ENCODE measurements at regions not wholly inside any gene's neighbourhood (a gene's known extent, or its start where the extent isn't known, plus 50 kb on each side); places are given as distances from the start of the nearest gene placed in this dataset.

DNA sequence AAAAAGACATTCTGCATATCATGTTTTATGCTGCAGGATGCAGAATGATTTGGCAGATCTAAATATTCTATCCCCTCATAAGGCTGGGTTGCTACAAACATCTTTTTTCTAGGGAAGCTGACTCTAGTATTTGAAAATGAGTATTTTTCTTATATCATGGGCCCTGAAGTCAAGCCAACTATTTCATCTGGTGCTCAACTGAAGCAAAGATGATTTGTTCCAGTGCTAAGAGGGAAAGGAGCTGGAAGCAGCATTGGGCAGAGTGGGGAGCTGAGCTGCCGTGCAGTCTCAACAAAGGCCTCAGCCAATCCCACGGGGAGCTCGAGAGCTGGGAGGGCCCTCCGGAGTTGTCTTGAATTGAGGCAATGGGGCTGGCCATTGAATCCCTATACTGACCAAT, 155.3 kb upstream of the SLCO3A1 start:
- H3K4me2 ChIP-seq: no peak overlapping the region
- no peaks in the 10 kb centered on the region for H3K79me2 ChIP-seq (replicated peaks; ENCODE audit: insufficient read depth)
- no peak overlapping the region for H3K27ac ChIP-seq (ENCODE audit: low read depth)
- H3K4me1 ChIP-seq (ENCODE audit: insufficient read depth): no peaks in the 10 kb centered on the region
- no peak overlapping the region for H3K4me3 ChIP-seq
- no peaks in the 10 kb centered on the region for H3F3A ChIP-seq (replicated peaks; ENCODE audit: low read depth)
- no peaks in the 10 kb centered on the region for H3K27me3 ChIP-seq (ENCODE audit: insufficient read depth)
- H3K9me2 ChIP-seq (ENCODE audit: insufficient read depth): no peaks in the 10 kb centered on the region
- H2AFZ ChIP-seq: no peak overlapping the region
- no peaks in the 10 kb centered on the region for H4K20me1 ChIP-seq (replicated peaks; ENCODE audit: insufficient read depth)
- Mint-ChIP-seq H3K4me1 (peaks cover 8% of the 10 kb centered on the region), H3K27me3 (ENCODE audit: insufficient read depth, low read depth, poor library complexity) (peaks cover 1% of the 10 kb centered on the region), H3K36me3 (ENCODE audit: low read depth) (no peaks in the 10 kb centered on the region), H3K4me3 (no peak overlapping the region), H3K9me3 (no peaks in the 10 kb centered on the region), H3K27ac (no peak overlapping the region)
- DNase-seq (ENCODE audit: low spot score) (no peak), ATAC-seq (no peak)
- no peaks in the 10 kb centered on the region for H3K36me3 ChIP-seq (ENCODE audit: insufficient read depth)
- TF ChIP-seq, protein P1, sequence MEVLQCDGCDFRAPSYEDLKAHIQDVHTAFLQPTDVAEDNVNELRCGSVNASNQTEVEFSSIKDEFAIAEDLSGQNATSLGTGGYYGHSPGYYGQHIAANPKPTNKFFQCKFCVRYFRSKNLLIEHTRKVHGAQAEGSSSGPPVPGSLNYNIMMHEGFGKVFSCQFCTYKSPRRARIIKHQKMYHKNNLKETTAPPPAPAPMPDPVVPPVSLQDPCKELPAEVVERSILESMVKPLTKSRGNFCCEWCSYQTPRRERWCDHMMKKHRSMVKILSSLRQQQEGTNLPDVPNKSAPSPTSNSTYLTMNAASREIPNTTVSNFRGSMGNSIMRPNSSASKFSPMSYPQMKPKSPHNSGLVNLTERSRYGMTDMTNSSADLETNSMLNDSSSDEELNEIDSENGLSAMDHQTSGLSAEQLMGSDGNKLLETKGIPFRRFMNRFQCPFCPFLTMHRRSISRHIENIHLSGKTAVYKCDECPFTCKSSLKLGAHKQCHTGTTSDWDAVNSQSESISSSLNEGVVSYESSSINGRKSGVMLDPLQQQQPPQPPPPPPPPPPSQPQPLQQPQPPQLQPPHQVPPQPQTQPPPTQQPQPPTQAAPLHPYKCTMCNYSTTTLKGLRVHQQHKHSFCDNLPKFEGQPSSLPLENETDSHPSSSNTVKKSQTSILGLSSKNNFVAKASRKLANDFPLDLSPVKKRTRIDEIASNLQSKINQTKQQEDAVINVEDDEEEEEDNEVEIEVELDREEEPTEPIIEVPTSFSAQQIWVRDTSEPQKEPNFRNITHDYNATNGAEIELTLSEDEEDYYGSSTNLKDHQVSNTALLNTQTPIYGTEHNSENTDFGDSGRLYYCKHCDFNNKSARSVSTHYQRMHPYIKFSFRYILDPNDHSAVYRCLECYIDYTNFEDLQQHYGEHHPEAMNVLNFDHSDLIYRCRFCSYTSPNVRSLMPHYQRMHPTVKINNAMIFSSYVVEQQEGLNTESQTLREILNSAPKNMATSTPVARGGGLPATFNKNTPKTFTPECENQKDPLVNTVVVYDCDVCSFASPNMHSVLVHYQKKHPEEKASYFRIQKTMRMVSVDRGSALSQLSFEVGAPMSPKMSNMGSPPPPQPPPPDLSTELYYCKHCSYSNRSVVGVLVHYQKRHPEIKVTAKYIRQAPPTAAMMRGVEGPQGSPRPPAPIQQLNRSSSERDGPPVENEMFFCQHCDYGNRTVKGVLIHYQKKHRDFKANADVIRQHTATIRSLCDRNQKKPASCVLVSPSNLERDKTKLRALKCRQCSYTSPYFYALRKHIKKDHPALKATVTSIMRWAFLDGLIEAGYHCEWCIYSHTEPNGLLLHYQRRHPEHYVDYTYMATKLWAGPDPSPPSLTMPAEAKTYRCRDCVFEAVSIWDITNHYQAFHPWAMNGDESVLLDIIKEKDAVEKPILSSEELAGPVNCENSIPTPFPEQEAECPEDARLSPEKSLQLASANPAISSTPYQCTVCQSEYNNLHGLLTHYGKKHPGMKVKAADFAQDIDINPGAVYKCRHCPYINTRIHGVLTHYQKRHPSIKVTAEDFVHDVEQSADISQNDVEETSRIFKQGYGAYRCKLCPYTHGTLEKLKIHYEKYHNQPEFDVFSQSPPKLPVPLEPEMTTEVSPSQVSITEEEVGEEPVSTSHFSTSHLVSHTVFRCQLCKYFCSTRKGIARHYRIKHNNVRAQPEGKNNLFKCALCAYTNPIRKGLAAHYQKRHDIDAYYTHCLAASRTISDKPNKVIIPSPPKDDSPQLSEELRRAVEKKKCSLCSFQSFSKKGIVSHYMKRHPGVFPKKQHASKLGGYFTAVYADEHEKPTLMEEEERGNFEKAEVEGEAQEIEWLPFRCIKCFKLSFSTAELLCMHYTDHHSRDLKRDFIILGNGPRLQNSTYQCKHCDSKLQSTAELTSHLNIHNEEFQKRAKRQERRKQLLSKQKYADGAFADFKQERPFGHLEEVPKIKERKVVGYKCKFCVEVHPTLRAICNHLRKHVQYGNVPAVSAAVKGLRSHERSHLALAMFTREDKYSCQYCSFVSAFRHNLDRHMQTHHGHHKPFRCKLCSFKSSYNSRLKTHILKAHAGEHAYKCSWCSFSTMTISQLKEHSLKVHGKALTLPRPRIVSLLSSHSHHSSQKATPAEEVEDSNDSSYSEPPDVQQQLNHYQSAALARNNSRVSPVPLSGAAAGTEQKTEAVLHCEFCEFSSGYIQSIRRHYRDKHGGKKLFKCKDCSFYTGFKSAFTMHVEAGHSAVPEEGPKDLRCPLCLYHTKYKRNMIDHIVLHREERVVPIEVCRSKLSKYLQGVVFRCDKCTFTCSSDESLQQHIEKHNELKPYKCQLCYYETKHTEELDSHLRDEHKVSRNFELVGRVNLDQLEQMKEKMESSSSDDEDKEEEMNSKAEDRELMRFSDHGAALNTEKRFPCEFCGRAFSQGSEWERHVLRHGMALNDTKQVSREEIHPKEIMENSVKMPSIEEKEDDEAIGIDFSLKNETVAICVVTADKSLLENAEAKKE (CRISPR knock-in tag; IDR thresholded peaks at IDR 0.05): no peak
- TF ChIP-seq ZNF114 (CRISPR knock-in tag; IDR thresholded peaks at IDR 0.05) (no peak), EZH2phosphoT487 (IDR thresholded peaks at IDR 0.05; ENCODE audit: unreplicated experiment) (no peak), NANOG (IDR thresholded peaks at IDR 0.05; ENCODE audit: borderline replicate concordance) (no peak), ETS1 (IDR thresholded peaks at IDR 0.05) (no peak), CREB1 (CRISPR knock-in tag; IDR thresholded peaks at IDR 0.05; ENCODE audit: low read depth) (no peak)
- TF ChIP-seq, protein P2, sequence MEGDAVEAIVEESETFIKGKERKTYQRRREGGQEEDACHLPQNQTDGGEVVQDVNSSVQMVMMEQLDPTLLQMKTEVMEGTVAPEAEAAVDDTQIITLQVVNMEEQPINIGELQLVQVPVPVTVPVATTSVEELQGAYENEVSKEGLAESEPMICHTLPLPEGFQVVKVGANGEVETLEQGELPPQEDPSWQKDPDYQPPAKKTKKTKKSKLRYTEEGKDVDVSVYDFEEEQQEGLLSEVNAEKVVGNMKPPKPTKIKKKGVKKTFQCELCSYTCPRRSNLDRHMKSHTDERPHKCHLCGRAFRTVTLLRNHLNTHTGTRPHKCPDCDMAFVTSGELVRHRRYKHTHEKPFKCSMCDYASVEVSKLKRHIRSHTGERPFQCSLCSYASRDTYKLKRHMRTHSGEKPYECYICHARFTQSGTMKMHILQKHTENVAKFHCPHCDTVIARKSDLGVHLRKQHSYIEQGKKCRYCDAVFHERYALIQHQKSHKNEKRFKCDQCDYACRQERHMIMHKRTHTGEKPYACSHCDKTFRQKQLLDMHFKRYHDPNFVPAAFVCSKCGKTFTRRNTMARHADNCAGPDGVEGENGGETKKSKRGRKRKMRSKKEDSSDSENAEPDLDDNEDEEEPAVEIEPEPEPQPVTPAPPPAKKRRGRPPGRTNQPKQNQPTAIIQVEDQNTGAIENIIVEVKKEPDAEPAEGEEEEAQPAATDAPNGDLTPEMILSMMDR (conservative IDR thresholded peaks at IDR 0.05; ENCODE audit: low read depth in 2 of 2): no peak
- TF ChIP-seq, protein P3, sequence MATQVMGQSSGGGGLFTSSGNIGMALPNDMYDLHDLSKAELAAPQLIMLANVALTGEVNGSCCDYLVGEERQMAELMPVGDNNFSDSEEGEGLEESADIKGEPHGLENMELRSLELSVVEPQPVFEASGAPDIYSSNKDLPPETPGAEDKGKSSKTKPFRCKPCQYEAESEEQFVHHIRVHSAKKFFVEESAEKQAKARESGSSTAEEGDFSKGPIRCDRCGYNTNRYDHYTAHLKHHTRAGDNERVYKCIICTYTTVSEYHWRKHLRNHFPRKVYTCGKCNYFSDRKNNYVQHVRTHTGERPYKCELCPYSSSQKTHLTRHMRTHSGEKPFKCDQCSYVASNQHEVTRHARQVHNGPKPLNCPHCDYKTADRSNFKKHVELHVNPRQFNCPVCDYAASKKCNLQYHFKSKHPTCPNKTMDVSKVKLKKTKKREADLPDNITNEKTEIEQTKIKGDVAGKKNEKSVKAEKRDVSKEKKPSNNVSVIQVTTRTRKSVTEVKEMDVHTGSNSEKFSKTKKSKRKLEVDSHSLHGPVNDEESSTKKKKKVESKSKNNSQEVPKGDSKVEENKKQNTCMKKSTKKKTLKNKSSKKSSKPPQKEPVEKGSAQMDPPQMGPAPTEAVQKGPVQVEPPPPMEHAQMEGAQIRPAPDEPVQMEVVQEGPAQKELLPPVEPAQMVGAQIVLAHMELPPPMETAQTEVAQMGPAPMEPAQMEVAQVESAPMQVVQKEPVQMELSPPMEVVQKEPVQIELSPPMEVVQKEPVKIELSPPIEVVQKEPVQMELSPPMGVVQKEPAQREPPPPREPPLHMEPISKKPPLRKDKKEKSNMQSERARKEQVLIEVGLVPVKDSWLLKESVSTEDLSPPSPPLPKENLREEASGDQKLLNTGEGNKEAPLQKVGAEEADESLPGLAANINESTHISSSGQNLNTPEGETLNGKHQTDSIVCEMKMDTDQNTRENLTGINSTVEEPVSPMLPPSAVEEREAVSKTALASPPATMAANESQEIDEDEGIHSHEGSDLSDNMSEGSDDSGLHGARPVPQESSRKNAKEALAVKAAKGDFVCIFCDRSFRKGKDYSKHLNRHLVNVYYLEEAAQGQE (IDR thresholded peaks at IDR 0.05; ENCODE audit: unreplicated experiment): no peak
